8988T (cell line): ENCODE measurements at regions not wholly inside any gene's neighbourhood (a gene's known extent, or its start where the extent isn't known, plus 50 kb on each side); places are given as distances from the start of the nearest gene placed in this dataset.

Experiments used
- DNase-seq: peaks from one replicate; pipeline ENCODE4 v3.0.0; 2011

GRCh38 chr9:107699231-107699630 lies 209.7 kb upstream of the KLF4 start:
- no peak for DNase-seq

- no peak for DNase-seq
Measured at GRCh38 chr9:107698779-107699178, 209.2 kb upstream of the KLF4 start.

GRCh38 chr9:107696302-107696701 lies 206.7 kb upstream of the KLF4 start:
- no peak for DNase-seq

GRCh38 chr9:107694390-107694789 lies 204.8 kb upstream of the KLF4 start:
- no peak for DNase-seq

GRCh38 chr9:107693625-107694326 lies 204.2 kb upstream of the KLF4 start:
- no peak for DNase-seq

GRCh38 chr9:107691664-107692063 lies 202.1 kb upstream of the KLF4 start:
- no peak for DNase-seq

- DNase-seq: no peak
Measured at GRCh38 chr9:107690021-107690420, 200.5 kb upstream of the KLF4 start.

GRCh38 chr9:107688728-107689127 lies 199.2 kb upstream of the KLF4 start:
- DNase-seq: no peak

GRCh38 chr9:107685901-107686300 lies 196.3 kb upstream of the KLF4 start:
- DNase-seq: no peak

GRCh38 chr9:107685376-107685775 lies 195.8 kb upstream of the KLF4 start:
- DNase-seq: no peak

- DNase-seq: no peak
Measured at GRCh38 chr9:107684224-107684623, 194.7 kb upstream of the KLF4 start.

- DNase-seq: no peak
Measured at GRCh38 chr9:107683566-107683965, 194.0 kb upstream of the KLF4 start.

- DNase-seq: no peak
Measured at GRCh38 chr9:107681988-107682387, 192.4 kb upstream of the KLF4 start.

GRCh38 chr9:107675351-107676259 lies 186.0 kb upstream of the KLF4 start:
- no peak for DNase-seq

GRCh38 chr9:107674721-107675277 lies 185.2 kb upstream of the KLF4 start:
- DNase-seq: no peak

GRCh38 chr9:107673861-107674720 lies 184.5 kb upstream of the KLF4 start:
- DNase-seq: no peak

GRCh38 chr9:107671588-107671987 lies 182.0 kb upstream of the KLF4 start:
- DNase-seq: no peak

- DNase-seq: no peak
Measured at GRCh38 chr9:107669422-107669821, 179.9 kb upstream of the KLF4 start.

- no peak for DNase-seq
Measured at GRCh38 chr9:107667231-107668070, 177.9 kb upstream of the KLF4 start.

- DNase-seq: no peak
Measured at GRCh38 chr9:107665057-107665456, 175.5 kb upstream of the KLF4 start.

- DNase-seq: no peak
Measured at GRCh38 chr9:107660976-107661375, 171.4 kb upstream of the KLF4 start.

- DNase-seq: no peak
Measured at GRCh38 chr9:107653263-107653821, 163.8 kb upstream of the KLF4 start.
